ENCODE measurements at regions not wholly inside any gene's neighbourhood (a gene's known extent, or its start where the extent isn't known, plus 50 kb on each side); places are given as distances from the start of the nearest gene placed in this dataset.
A peak's percentile ranks its signal among the peaks of the same experiment; 100 is the strongest.
"Not testable (repeated sequence)": the region's sequence is repeated elsewhere in the genome, so short reads cannot be mapped to it uniquely, and the experiment has no call there.

GRCh38 chr1:208339911-208340310 is 95.7 kb upstream of the PLXNA2 start:
- no peak for DNase-seq (ENCODE audit: insufficient read length, low spot score)
- TF ChIP-seq PAX5 (IDR thresholded peaks at IDR 0.05; ENCODE audit: insufficient read depth, low read length, severe bottlenecking) (no peak), POLR2AphosphoS5 (IDR thresholded peaks at IDR 0.05; ENCODE audit: low read depth, low read length) (no peak), POLR2A (IDR thresholded peaks at IDR 0.05; ENCODE audit: low read depth, low read length) (no peak), TAF1 (IDR thresholded peaks at IDR 0.05; ENCODE audit: low read depth, low read length) (no peak), POU2F2 (IDR thresholded peaks at IDR 0.05; ENCODE audit: low read depth, low read length) (no peak), SPI1 (IDR thresholded peaks at IDR 0.05; ENCODE audit: low read depth, low read length) (no peak)
- no peak for FAIRE-seq

- no peak for DNase-seq (ENCODE audit: insufficient read length, low spot score)
Observed at GRCh38 chr1:208343226-208343625, 99.0 kb upstream of the PLXNA2 start.

GRCh38 chr1:208344202-208344857 is 100.1 kb upstream of the PLXNA2 start:
- FAIRE-seq = no peak

More at GRCh38 chr1:208343226-208343625, 99.0 kb upstream of the PLXNA2 start:
- no peak for FAIRE-seq
- TF ChIP-seq POU2F2 (IDR thresholded peaks at IDR 0.05; ENCODE audit: low read depth, low read length) = no peak
- TF ChIP-seq SPI1 (IDR thresholded peaks at IDR 0.05; ENCODE audit: low read depth, low read length) = peak; percentile 64
- no peak for TF ChIP-seq PAX5 (IDR thresholded peaks at IDR 0.05; ENCODE audit: insufficient read depth, low read length, severe bottlenecking)
- no peak for TF ChIP-seq TAF1 (IDR thresholded peaks at IDR 0.05; ENCODE audit: low read depth, low read length)
- TF ChIP-seq POLR2A (IDR thresholded peaks at IDR 0.05; ENCODE audit: low read depth, low read length) = no peak
- no peak for TF ChIP-seq POLR2AphosphoS5 (IDR thresholded peaks at IDR 0.05; ENCODE audit: low read depth, low read length)

GRCh38 chr1:208347191-208347590 is 103.0 kb upstream of the PLXNA2 start:
- TF ChIP-seq PAX5 (IDR thresholded peaks at IDR 0.05; ENCODE audit: insufficient read depth, low read length, severe bottlenecking) = no peak
- DNase-seq (ENCODE audit: insufficient read length, low spot score) = no peak
- no peak for FAIRE-seq

More at GRCh38 chr1:208344202-208344857, 100.1 kb upstream of the PLXNA2 start:
- no peak for DNase-seq (ENCODE audit: insufficient read length, low spot score)
- TF ChIP-seq PAX5 (IDR thresholded peaks at IDR 0.05; ENCODE audit: insufficient read depth, low read length, severe bottlenecking) (no peak), POU2F2 (IDR thresholded peaks at IDR 0.05; ENCODE audit: low read depth, low read length) (no peak), TAF1 (IDR thresholded peaks at IDR 0.05; ENCODE audit: low read depth, low read length) (no peak), POLR2AphosphoS5 (IDR thresholded peaks at IDR 0.05; ENCODE audit: low read depth, low read length) (no peak), SPI1 (IDR thresholded peaks at IDR 0.05; ENCODE audit: low read depth, low read length) (no peak), POLR2A (IDR thresholded peaks at IDR 0.05; ENCODE audit: low read depth, low read length) (no peak)

- TF ChIP-seq POLR2AphosphoS5 (IDR thresholded peaks at IDR 0.05; ENCODE audit: low read depth, low read length) = no peak
- no peak for TF ChIP-seq POU2F2 (IDR thresholded peaks at IDR 0.05; ENCODE audit: low read depth, low read length)
- no peak for TF ChIP-seq TAF1 (IDR thresholded peaks at IDR 0.05; ENCODE audit: low read depth, low read length)
- TF ChIP-seq SPI1 (IDR thresholded peaks at IDR 0.05; ENCODE audit: low read depth, low read length) = no peak
- TF ChIP-seq POLR2A (IDR thresholded peaks at IDR 0.05; ENCODE audit: low read depth, low read length) = no peak
- no peak for TF ChIP-seq PAX5 (IDR thresholded peaks at IDR 0.05; ENCODE audit: insufficient read depth, low read length, severe bottlenecking)
- DNase-seq (ENCODE audit: insufficient read length, low spot score) = no peak
- no peak for FAIRE-seq
Observed at GRCh38 chr1:208349694-208350330, 105.6 kb upstream of the PLXNA2 start.

- no peak for DNase-seq (ENCODE audit: insufficient read length, low spot score)
- FAIRE-seq = no peak
- no peak for TF ChIP-seq SPI1 (IDR thresholded peaks at IDR 0.05; ENCODE audit: low read depth, low read length)
- no peak for TF ChIP-seq POU2F2 (IDR thresholded peaks at IDR 0.05; ENCODE audit: low read depth, low read length)
- no peak for TF ChIP-seq PAX5 (IDR thresholded peaks at IDR 0.05; ENCODE audit: insufficient read depth, low read length, severe bottlenecking)
- no peak for TF ChIP-seq POLR2AphosphoS5 (IDR thresholded peaks at IDR 0.05; ENCODE audit: low read depth, low read length)
- TF ChIP-seq TAF1 (IDR thresholded peaks at IDR 0.05; ENCODE audit: low read depth, low read length) = no peak
- TF ChIP-seq POLR2A (IDR thresholded peaks at IDR 0.05; ENCODE audit: low read depth, low read length) = no peak
Observed at GRCh38 chr1:208350815-208351214, 106.6 kb upstream of the PLXNA2 start.

GRCh38 chr1:208351838-208352237 is 107.7 kb upstream of the PLXNA2 start:
- no peak for TF ChIP-seq SPI1 (IDR thresholded peaks at IDR 0.05; ENCODE audit: low read depth, low read length)
- no peak for TF ChIP-seq POLR2AphosphoS5 (IDR thresholded peaks at IDR 0.05; ENCODE audit: low read depth, low read length)
- no peak for TF ChIP-seq POLR2A (IDR thresholded peaks at IDR 0.05; ENCODE audit: low read depth, low read length)
- TF ChIP-seq PAX5 (IDR thresholded peaks at IDR 0.05; ENCODE audit: insufficient read depth, low read length, severe bottlenecking) = no peak
- no peak for TF ChIP-seq POU2F2 (IDR thresholded peaks at IDR 0.05; ENCODE audit: low read depth, low read length)
- no peak for TF ChIP-seq TAF1 (IDR thresholded peaks at IDR 0.05; ENCODE audit: low read depth, low read length)
- FAIRE-seq = no peak
- no peak for DNase-seq (ENCODE audit: insufficient read length, low spot score)

GRCh38 chr1:208353797-208354196 is 109.6 kb upstream of the PLXNA2 start:
- not testable (repeated sequence) for FAIRE-seq; DNase-seq (ENCODE audit: insufficient read length, low spot score)

GRCh38 chr1:208357644-208358507 is 113.7 kb upstream of the PLXNA2 start:
- no peak for TF ChIP-seq POLR2A (IDR thresholded peaks at IDR 0.05; ENCODE audit: low read depth, low read length)
- no peak for TF ChIP-seq TAF1 (IDR thresholded peaks at IDR 0.05; ENCODE audit: low read depth, low read length)
- TF ChIP-seq POLR2AphosphoS5 (IDR thresholded peaks at IDR 0.05; ENCODE audit: low read depth, low read length) = no peak
- TF ChIP-seq SPI1 (IDR thresholded peaks at IDR 0.05; ENCODE audit: low read depth, low read length) = no peak
- no peak for TF ChIP-seq POU2F2 (IDR thresholded peaks at IDR 0.05; ENCODE audit: low read depth, low read length)
- no peak for TF ChIP-seq PAX5 (IDR thresholded peaks at IDR 0.05; ENCODE audit: insufficient read depth, low read length, severe bottlenecking)
- no peak for FAIRE-seq
- DNase-seq (ENCODE audit: insufficient read length, low spot score) = no peak

All from GM12891 (cell line).